Gastrocnemius medialis (tissue), 4 donors: ENCODE measurements at regions not wholly inside any gene's neighbourhood (a gene's known extent, or its start where the extent isn't known, plus 50 kb on each side); places are given as distances from the start of the nearest gene placed in this dataset.

ENCODE experiments used
- POLR2A ChIP-seq, 2 donors: fragments of 450-650 bp; IDR thresholded peaks; one replicate each; pipeline ENCODE4 v1.6.1; 2017; ENCODE audit warnings: antibody characterized with exemption in 2 of 2, mild to moderate bottlenecking in 2 of 2, moderate library complexity in 2 of 2
- TF ChIP-seq, protein P1 (sequence below), 5 experiments: fragments of 450-650 bp in 3 of 5; fragments of 200-600 bp in 2 of 5; sonication (generic) in 2 of 5; IDR thresholded peaks in 4 of 5; conservative IDR thresholded peaks in 1 of 5; 1 replicate in 4 of 5; 2 replicates in 1 of 5; pipeline ENCODE4 v1.5.1; 2016 to 2019; ENCODE audit warnings: antibody characterized with exemption in 5 of 5, mild to moderate bottlenecking in 3 of 5, moderate library complexity in 3 of 5

DNA sequence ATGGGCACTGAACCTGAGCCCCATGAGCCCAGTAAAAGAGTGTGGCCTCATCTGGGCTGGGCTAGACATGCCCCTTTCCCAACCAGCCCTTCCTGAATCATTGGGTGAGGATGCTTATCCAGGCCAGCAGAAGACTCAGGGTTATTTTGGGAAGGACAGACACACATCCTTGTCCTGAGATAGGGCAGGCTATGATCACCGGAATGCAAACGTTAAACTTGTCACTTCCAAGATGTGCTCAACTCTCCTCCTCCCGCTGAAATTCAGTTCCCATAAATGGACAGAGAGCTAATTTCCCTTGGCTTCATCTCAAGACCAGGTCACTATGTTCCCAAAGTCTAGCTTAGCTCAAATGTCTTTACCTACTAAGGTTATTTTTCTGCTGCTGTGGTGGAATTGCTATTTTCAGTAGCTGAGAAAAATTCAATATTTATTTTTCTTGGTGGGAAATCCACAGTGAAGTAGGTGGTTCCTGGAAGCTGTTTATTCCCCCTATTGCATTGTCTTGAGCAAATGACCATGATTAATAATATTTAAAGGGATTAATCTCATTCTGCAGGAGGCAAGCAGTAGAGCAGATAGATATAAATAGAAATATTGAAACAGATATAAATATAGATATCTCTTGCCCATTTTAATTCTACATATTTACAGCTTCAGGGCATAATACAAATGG is 70.0 kb downstream of the NXNL2 start:
- TF ChIP-seq, protein P1, sequence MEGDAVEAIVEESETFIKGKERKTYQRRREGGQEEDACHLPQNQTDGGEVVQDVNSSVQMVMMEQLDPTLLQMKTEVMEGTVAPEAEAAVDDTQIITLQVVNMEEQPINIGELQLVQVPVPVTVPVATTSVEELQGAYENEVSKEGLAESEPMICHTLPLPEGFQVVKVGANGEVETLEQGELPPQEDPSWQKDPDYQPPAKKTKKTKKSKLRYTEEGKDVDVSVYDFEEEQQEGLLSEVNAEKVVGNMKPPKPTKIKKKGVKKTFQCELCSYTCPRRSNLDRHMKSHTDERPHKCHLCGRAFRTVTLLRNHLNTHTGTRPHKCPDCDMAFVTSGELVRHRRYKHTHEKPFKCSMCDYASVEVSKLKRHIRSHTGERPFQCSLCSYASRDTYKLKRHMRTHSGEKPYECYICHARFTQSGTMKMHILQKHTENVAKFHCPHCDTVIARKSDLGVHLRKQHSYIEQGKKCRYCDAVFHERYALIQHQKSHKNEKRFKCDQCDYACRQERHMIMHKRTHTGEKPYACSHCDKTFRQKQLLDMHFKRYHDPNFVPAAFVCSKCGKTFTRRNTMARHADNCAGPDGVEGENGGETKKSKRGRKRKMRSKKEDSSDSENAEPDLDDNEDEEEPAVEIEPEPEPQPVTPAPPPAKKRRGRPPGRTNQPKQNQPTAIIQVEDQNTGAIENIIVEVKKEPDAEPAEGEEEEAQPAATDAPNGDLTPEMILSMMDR (IDR thresholded peaks at IDR 0.05 in 4 of 5, conservative IDR thresholded peaks at IDR 0.05 in 1 of 5), result no peak
- no peak for TF ChIP-seq POLR2A (IDR thresholded peaks at IDR 0.05)
